ENCODE measurements at regions not wholly inside any gene's neighbourhood (a gene's known extent, or its start where the extent isn't known, plus 50 kb on each side); places are given as distances from the start of the nearest gene placed in this dataset.

DNA sequence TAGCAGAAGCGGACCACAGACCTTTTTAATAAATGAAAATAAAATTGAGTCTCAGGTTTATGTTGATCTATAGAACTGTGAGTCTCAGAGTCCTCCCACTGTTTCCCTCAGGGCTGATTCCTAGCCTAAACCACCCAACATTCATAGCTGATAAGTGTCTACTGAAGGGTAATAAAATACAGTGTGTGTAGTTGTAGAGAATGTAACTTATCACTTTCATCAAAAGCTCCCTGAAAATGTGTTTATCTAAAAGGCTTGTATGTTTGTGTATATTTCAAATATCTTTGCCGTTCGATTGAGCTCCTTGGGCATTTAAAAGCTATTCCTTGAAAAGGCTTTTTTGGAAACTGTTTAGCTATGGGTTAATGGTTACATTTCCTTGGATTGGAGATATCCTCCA is 740.3 kb upstream of the SOX9 start:
- Histone ChIP-seq H2BK12ac (ENCODE audit: low read depth, low read length) (no peak overlapping the region), H3K23ac (ENCODE audit: insufficient read length) (no peak overlapping the region), H4K20me1 (replicated peaks in 1 of 2; ENCODE audit: control insufficient read depth in 1 of 2, insufficient read depth in 2 of 2, low read length in 2 of 2) (no peaks in the 10 kb centered on the region), H2BK15ac (ENCODE audit: low read length) (no peak overlapping the region), H2AFZ (ENCODE audit: low read length) (no peak overlapping the region), H3K79me1 (ENCODE audit: low read depth, low read length) (no peaks in the 10 kb centered on the region), H3K4me2 (ENCODE audit: insufficient read depth in 1 of 2, low read depth in 2 of 2, low read length in 2 of 2) (no peak overlapping the region), H4K8ac (ENCODE audit: extremely low read depth, insufficient read depth, low read length) (no peak overlapping the region), H3K9ac (replicated peaks in 1 of 4; ENCODE audit: extremely low read depth in 1 of 4, low read depth in 3 of 4, low read length in 3 of 4) (no peak overlapping the region), H2BK120ac (replicated peaks; ENCODE audit: low read depth, low read length) (no peak overlapping the region), H3K4me1 (replicated peaks in 1 of 4; ENCODE audit: control insufficient read depth in 3 of 4, insufficient read depth in 4 of 4, low read length in 3 of 4) (no peaks in the 10 kb centered on the region), H3K4ac (replicated peaks; ENCODE audit: insufficient read length, low read depth, low read length) (no peak overlapping the region), H3K23me2 (ENCODE audit: low read depth, low read length) (no peaks in the 10 kb centered on the region), H2BK20ac (ENCODE audit: low read length) (no peak overlapping the region), H3K9me3 (ENCODE audit: insufficient read depth in 2 of 2, low read depth in 1 of 2, low read length in 1 of 2) (peaks cover 2 to 4% of the 10 kb centered on the region in 2 experiments; a peak in 1 of 4 replicates), H3K4me3 (ENCODE audit: extremely low read depth in 1 of 4, insufficient read depth in 2 of 4, low read depth in 3 of 4, low read length in 4 of 4) (no peak overlapping the region), H4K91ac (replicated peaks; ENCODE audit: insufficient read length, low read length) (no peak overlapping the region), H3K56ac (replicated peaks; ENCODE audit: insufficient read length, low read depth, low read length) (no peak overlapping the region), H3K14ac (ENCODE audit: insufficient read length) (no peak overlapping the region), H2BK5ac (ENCODE audit: low read depth, low read length) (no peak overlapping the region), H3K36me3 (ENCODE audit: control insufficient read depth in 2 of 4, insufficient read depth in 4 of 4, low read length in 3 of 4) (no peaks in the 10 kb centered on the region), H3K27me3 (replicated peaks in 1 of 4; ENCODE audit: control insufficient read depth in 3 of 4, extremely low read depth in 1 of 4, insufficient read depth in 3 of 4, low read length in 3 of 4) (no peaks in the 10 kb centered on the region), H3K18ac (ENCODE audit: extremely low read depth, low read length) (no peak overlapping the region), H2AK5ac (ENCODE audit: low read depth, low read length) (no peak overlapping the region), H3K27ac (ENCODE audit: low read depth, low read length) (no peak overlapping the region), H4K5ac (ENCODE audit: insufficient read length, low read depth, low read length) (no peak overlapping the region), H3K79me2 (ENCODE audit: control insufficient read depth in 1 of 2, insufficient read depth in 2 of 2, low read length in 2 of 2) (no peaks in the 10 kb centered on the region)
- no peak for TF ChIP-seq NANOG (IDR thresholded peaks at IDR 0.05; ENCODE audit: insufficient read depth, low read depth, low read length, poor library complexity, severe bottlenecking)
- no peak for TF ChIP-seq BCL11A (IDR thresholded peaks at IDR 0.05; ENCODE audit: low read depth in 2 of 2, low read length in 2 of 2)
- 93% methylated on average over 3 of the region's 3 CpGs; no CpG with 5 or more reads in 1 of the 2 experiments for WGBS, 2 experiments (ENCODE audit: extremely low coverage in 1 of 2, insufficient coverage in 1 of 2, insufficient read length in 1 of 2, insufficient replicate concordance in 2 of 2, low coverage in 1 of 2, low lambda C conversion rate in 2 of 2, missing lambda C conversion rate in 1 of 2)
- POLR2A ChIA-PET (ENCODE audit: partially characterized antibody): no interaction called here
- FAIRE-seq: no peak
- no peak for DNase-seq (ENCODE audit: low read depth in 1 of 2, low spot score in 2 of 2)
- CTCF ChIA-PET (ENCODE audit: partially characterized antibody): no interaction called here
